Endothelial cell of umbilical vein (primary cell): ENCODE measurements at regions not wholly inside any gene's neighbourhood (a gene's known extent, or its start where the extent isn't known, plus 50 kb on each side); places are given as distances from the start of the nearest gene placed in this dataset. TPM values are rescaled to one million over a fixed set of nuclear protein-coding genes. Genes with fewer than 3 reads are reported as not detected.

Experiments used
- BruUV-seq: library from RNA; stranded (reverse); fragments of 400-500 nt; replicated peaks from 2 replicates; lab custom pipeline; 2021; lab: Mats Ljungman, UMichigan
- CTCF ChIA-PET: fragments of 300-600, 350-600 bp; sonication (Branson Sonifier 250); formaldehyde crosslinking; loops from one replicate; lab custom pipeline; 2021; ENCODE audit warnings: antibody characterized with exemption, inconsistent platforms; lab: Charles Lee
- POLR2A ChIA-PET: fragments of 300-600, 350-600 bp; sonication (Branson Sonifier 250); formaldehyde crosslinking; loops from one replicate; lab custom pipeline; 2021; ENCODE audit warnings: antibody characterized with exemption, inconsistent platforms; lab: Charles Lee
- DNase-seq: peaks from one replicate; pipeline ENCODE4 v3.0.0-alpha.2; 2011; ENCODE audit warnings: low read depth, low spot score
- FAIRE-seq: peaks from 2 replicates; lab custom pipeline; 2011; peaks lifted over from hg19 to GRCh38; lab: Jason Lieb, UNC
- H2AFZ ChIP-seq: 2 replicates; pipeline ENCODE4 v1.6.0; 2012; ENCODE audit warnings: low read depth, low read length, control low read depth, inconsistent platforms
- H3K27ac ChIP-seq: 2 replicates; pipeline ENCODE4 v1.5.1; 2011; ENCODE audit warnings: low read depth, mild to moderate bottlenecking, control low read depth, low read length, moderate library complexity; ENCODE audit not compliant: insufficient read depth
- H3K27me3 ChIP-seq, 2 experiments: 2 replicates each; pipeline versions ENCODE4 v1.6.0 to v1.6.1; 2011; ENCODE audit warnings: low read length in 2 of 2, mixed read lengths in 1 of 2; ENCODE audit not compliant: control insufficient read depth in 2 of 2, insufficient read depth in 2 of 2
- H3K36me3 ChIP-seq, 2 experiments: 2 replicates in 1 of 2; 3 replicates in 1 of 2; pipeline ENCODE4 v1.5.1; 2011; ENCODE audit warnings: low read length in 2 of 2, mild to moderate bottlenecking in 1 of 2, moderate library complexity in 1 of 2; ENCODE audit not compliant: control insufficient read depth in 2 of 2, insufficient read depth in 2 of 2; ENCODE audit errors: extremely low read depth in 1 of 2
- H3K4me1 ChIP-seq: 3 replicates; pipeline ENCODE4 v1.5.1; 2011; ENCODE audit warnings: mild to moderate bottlenecking, low read length; ENCODE audit not compliant: control insufficient read depth, insufficient read depth; ENCODE audit errors: extremely low read depth
- H3K4me2 ChIP-seq: 2 replicates; pipeline ENCODE4 v1.6.1; 2011; ENCODE audit warnings: low read length, control low read depth, mixed read lengths; ENCODE audit not compliant: insufficient read depth
- H3K4me3 ChIP-seq, 3 experiments: fragments of 200-600 bp in 1 of 3; sonication (generic), shearing (Covaris generic) in 1 of 3; replicated peaks in 1 of 3; 2 replicates each; pipeline ENCODE4 v1.5.1; 2011 to 2016; ENCODE audit warnings: control low read depth in 3 of 3, low read length in 3 of 3, mild to moderate bottlenecking in 2 of 3, inconsistent platforms in 1 of 3, low read depth in 1 of 3, moderate library complexity in 1 of 3; ENCODE audit not compliant: insufficient read depth in 1 of 3
- H3K79me2 ChIP-seq: 2 replicates; pipeline ENCODE4 v1.6.0; 2012; ENCODE audit warnings: low read length, inconsistent platforms; ENCODE audit not compliant: control insufficient read depth, insufficient read depth
- H3K9ac ChIP-seq: replicated peaks from 2 replicates; pipeline ENCODE3; 2011; ENCODE audit warnings: low read length, control low read depth; ENCODE audit not compliant: insufficient read depth; ENCODE audit errors: extremely low read depth
- H3K9me1 ChIP-seq: replicated peaks from 3 replicates; pipeline ENCODE4 v1.6.0; 2011; ENCODE audit warnings: mild to moderate bottlenecking, low read length; ENCODE audit not compliant: control insufficient read depth, insufficient read depth; ENCODE audit errors: extremely low read depth
- H3K9me3 ChIP-seq: replicated peaks from 2 replicates; pipeline ENCODE4 v1.5.1; 2012; ENCODE audit warnings: low read length, inconsistent platforms; ENCODE audit not compliant: control insufficient read depth, insufficient read depth
- H4K20me1 ChIP-seq: replicated peaks from 2 replicates; pipeline ENCODE3; 2011; ENCODE audit warnings: mild to moderate bottlenecking, low read length; ENCODE audit not compliant: control insufficient read depth, insufficient read depth; ENCODE audit errors: extremely low read depth
- CTCF ChIP-seq, 2 donors: IDR thresholded peaks; 1 replicate in 1 of 2; 2 replicates in 1 of 2; pipeline ENCODE4 v1.5.1; 2011; ENCODE audit warnings: low read length in 2 of 2, mild to moderate bottlenecking in 2 of 2, moderate library complexity in 2 of 2, control low read depth in 1 of 2, inconsistent platforms in 1 of 2, low read depth in 1 of 2; ENCODE audit not compliant: insufficient read depth in 1 of 2; ENCODE audit errors: extremely low read depth in 1 of 2
- EZH2 ChIP-seq: IDR thresholded peaks from 2 replicates; pipeline ENCODE4 v1.6.1; 2012; ENCODE audit warnings: borderline replicate concordance, low read depth, mild to moderate bottlenecking, moderate library complexity, low read length, inconsistent platforms; ENCODE audit not compliant: severe bottlenecking
- FOS ChIP-seq: IDR thresholded peaks from 2 replicates; pipeline ENCODE4 v1.6.1; 2011; ENCODE audit warnings: mild to moderate bottlenecking, low read length, moderate library complexity, borderline replicate concordance; ENCODE audit not compliant: insufficient read depth
- GATA2 ChIP-seq: IDR thresholded peaks from 2 replicates; pipeline ENCODE4 v1.7.0; 2011; ENCODE audit warnings: low read depth, mild to moderate bottlenecking, moderate library complexity, mixed read lengths, low read length; ENCODE audit not compliant: insufficient read length, insufficient read depth
- JUN ChIP-seq: IDR thresholded peaks from 2 replicates; pipeline ENCODE4 v1.6.1; 2011; ENCODE audit warnings: borderline replicate concordance, low read depth; ENCODE audit not compliant: insufficient read length, insufficient read depth
- MYC ChIP-seq: IDR thresholded peaks from one replicate; pipeline ENCODE4 v1.6.1; 2011; ENCODE audit warnings: mild to moderate bottlenecking, low read depth, low read length
- POLR2A ChIP-seq: IDR thresholded peaks from 2 replicates; pipeline ENCODE4 v1.6.1; 2012; ENCODE audit warnings: low read depth, mild to moderate bottlenecking, control low read depth, low read length
- POLR2AphosphoS5 ChIP-seq: IDR thresholded peaks from 2 replicates; pipeline ENCODE4 v1.6.1; 2012; ENCODE audit warnings: low read depth, mild to moderate bottlenecking, control low read depth, low read length, moderate library complexity; ENCODE audit not compliant: insufficient read depth
- dilution Hi-C: fragments of 300-500 bp; cut with MboI; formaldehyde crosslinking; loops from one replicate; pipeline ENCODE4 v1.15.0; 2019; ENCODE audit warnings: low sequenced_read_pairs; ENCODE audit not compliant: extremely low pct_ligation_motif_present
- intact Hi-C: fragments of 100-400 bp; cut with micrococcal nuclease; formaldehyde crosslinking; loops from one replicate; pipeline ENCODE4 v1.10.0; 2022
- small RNA-seq: library from RNA; depleted of rRNA; stranded (forward); fragments of <200 nt; gene quantifications from one replicate; pipeline ENCODE3, GENCODE V24; 2012; ENCODE audit warnings: low replicate concordance, low read depth; ENCODE audit not compliant: insufficient read depth, insufficient read length
- TF ChIP-seq, protein P1 (sequence below): IDR thresholded peaks from 2 replicates; pipeline ENCODE4 v1.6.1; 2011; ENCODE audit not compliant: insufficient read depth, insufficient read length

DNA sequence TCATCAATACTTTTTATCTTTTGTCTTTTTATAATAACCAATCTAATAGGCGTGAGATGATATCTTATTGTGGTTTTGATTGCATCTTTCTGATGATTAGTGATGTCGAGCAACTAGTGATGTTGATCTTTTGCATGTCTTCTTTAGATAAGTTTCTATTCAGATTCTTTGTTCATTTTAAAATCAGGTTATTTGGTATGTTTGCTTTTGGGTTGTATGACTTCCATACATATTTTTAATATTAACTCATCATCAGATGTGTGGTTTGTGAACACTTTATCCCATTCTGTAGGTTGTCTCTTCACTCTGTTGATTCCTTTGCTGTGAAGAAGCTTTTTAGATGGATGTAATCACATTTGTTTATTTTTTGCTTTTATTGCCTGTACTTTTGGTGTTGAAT, 295.8 kb downstream of the BCKDHB start:
- dilution Hi-C loops = no loop called here
- intact Hi-C loops = no loop called here
- Histone ChIP-seq H3K9me3 (no peaks in the 10 kb centered on the region), H3K4me2 (no peak overlapping the region), H3K27ac (no peak overlapping the region), H3K4me3 (no peak overlapping the region), H3K27me3 (no peaks in the 10 kb centered on the region), H3K4me1 (no peaks in the 10 kb centered on the region), H2AFZ (no peak overlapping the region), H4K20me1 (no peaks in the 10 kb centered on the region), H3K9me1 (no peaks in the 10 kb centered on the region), H3K9ac (no peak overlapping the region), H3K79me2 (no peaks in the 10 kb centered on the region), H3K36me3 (no peaks in the 10 kb centered on the region)
- ChIA-PET POLR2A (no interaction called here), CTCF (interaction anchor here (1.0 to 1.3 kb wide), 2 partner anchors 8 to 10 kb away, joined by 3 read pairs; no protein-coding TSS in a partner anchor)
- FAIRE-seq (no peak), DNase-seq (no peak)
- no peak for TF ChIP-seq FOS
- TF ChIP-seq POLR2AphosphoS5 = no peak
- TF ChIP-seq CTCF (IDR thresholded peaks at IDR 0.05; ENCODE audit: extremely low read depth in 1 of 2, insufficient read depth in 1 of 2, low read depth in 1 of 2, low read length in 2 of 2) = no peak
- TF ChIP-seq MYC = no peak
- TF ChIP-seq, protein P1, sequence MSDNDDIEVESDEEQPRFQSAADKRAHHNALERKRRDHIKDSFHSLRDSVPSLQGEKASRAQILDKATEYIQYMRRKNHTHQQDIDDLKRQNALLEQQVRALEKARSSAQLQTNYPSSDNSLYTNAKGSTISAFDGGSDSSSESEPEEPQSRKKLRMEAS = no peak
- TF ChIP-seq JUN = no peak
- TF ChIP-seq GATA2 = no peak
- TF ChIP-seq EZH2 = no peak
- no peak for TF ChIP-seq POLR2A
- BruUV-seq = no TSS peak

Small RNA genes lying in the stretch of these regions (small RNA-seq; reads per million reads assigned to genes)
- gene AL596028.1 = not detected
- not detected for gene RNA5SP210
